H9 (cell line): ENCODE measurements at regions not wholly inside any gene's neighbourhood (a gene's known extent, or its start where the extent isn't known, plus 50 kb on each side); places are given as distances from the start of the nearest gene placed in this dataset.

ENCODE experiments used
- DNase-seq: peaks from one replicate; pipeline ENCODE4 v3.0.0-alpha.2; 2017
- H2AFZ ChIP-seq: one replicate; pipeline ENCODE4 v1.6.1; 2013; ENCODE audit warnings: mild to moderate bottlenecking, low read length, control low read depth, moderate library complexity
- H2AK5ac ChIP-seq: 2 replicates; pipeline ENCODE4 v1.6.1; 2013; ENCODE audit warnings: low read length, control low read depth, mixed read lengths; ENCODE audit not compliant: insufficient read length
- H2BK120ac ChIP-seq: one replicate; pipeline ENCODE4 v1.6.1; 2013; ENCODE audit warnings: low read depth, mild to moderate bottlenecking, low read length, control low read depth, inconsistent platforms; ENCODE audit not compliant: poor library complexity, severe bottlenecking
- H2BK12ac ChIP-seq: 2 replicates; pipeline ENCODE4 v1.6.1; 2013; ENCODE audit warnings: low read length, control low read depth, mixed read lengths, low read depth; ENCODE audit not compliant: insufficient read length
- H2BK15ac ChIP-seq: 2 replicates; pipeline ENCODE4 v1.6.1; 2013; ENCODE audit warnings: low read depth, low read length, control low read depth
- H2BK20ac ChIP-seq: one replicate; pipeline ENCODE4 v1.6.1; 2013; ENCODE audit warnings: low read depth, mild to moderate bottlenecking, low read length, control low read depth, inconsistent platforms; ENCODE audit not compliant: poor library complexity, severe bottlenecking
- H2BK5ac ChIP-seq: 2 replicates; pipeline ENCODE4 v1.6.1; 2013; ENCODE audit warnings: low read length, control low read depth, mixed read lengths; ENCODE audit not compliant: insufficient read length
- H3K14ac ChIP-seq: 2 replicates; pipeline ENCODE4 v1.6.1; 2013; ENCODE audit warnings: low read length, control low read depth; ENCODE audit not compliant: insufficient read depth
- H3K18ac ChIP-seq: 2 replicates; pipeline ENCODE4 v1.6.1; 2013; ENCODE audit warnings: low read depth, mild to moderate bottlenecking, mixed read lengths, low read length, control low read depth; ENCODE audit not compliant: insufficient read length
- H3K23ac ChIP-seq: 2 replicates; pipeline ENCODE4 v1.6.1; 2013; ENCODE audit warnings: low read length, control low read depth, mixed read lengths, low read depth; ENCODE audit not compliant: insufficient read length
- H3K23me2 ChIP-seq: 2 replicates; pipeline ENCODE4 v1.6.1; 2013; ENCODE audit warnings: low read depth, mild to moderate bottlenecking, mixed read lengths, low read length, control low read depth; ENCODE audit not compliant: insufficient read length, poor library complexity, severe bottlenecking
- H3K27ac ChIP-seq: 2 replicates; pipeline ENCODE4 v1.5.1; 2013; ENCODE audit warnings: low read length, control low read depth, mixed read lengths, low read depth; ENCODE audit not compliant: insufficient read length
- H3K27me3 ChIP-seq: 2 replicates; pipeline ENCODE4 v1.6.1; 2013; ENCODE audit warnings: low read length, control low read depth, inconsistent platforms; ENCODE audit not compliant: insufficient read depth
- H3K4ac ChIP-seq: 2 replicates; pipeline ENCODE4 v1.6.1; 2013; ENCODE audit warnings: low read depth, mild to moderate bottlenecking, control low read depth, inconsistent platforms, low read length, moderate library complexity
- H3K4me1 ChIP-seq: 2 replicates; pipeline ENCODE4 v1.6.1; 2013; ENCODE audit warnings: low read length, control low read depth, inconsistent platforms; ENCODE audit not compliant: insufficient read depth
- H3K4me2 ChIP-seq: 2 replicates; pipeline ENCODE4 v1.6.1; 2013; ENCODE audit warnings: low read length, control low read depth, mixed read lengths; ENCODE audit not compliant: insufficient read length, insufficient read depth
- H3K56ac ChIP-seq: 2 replicates; pipeline ENCODE4 v1.6.1; 2013; ENCODE audit warnings: low read depth, mild to moderate bottlenecking, mixed read lengths, low read length, control low read depth; ENCODE audit not compliant: insufficient read length
- H3K79me1 ChIP-seq: 2 replicates; pipeline ENCODE4 v1.6.1; 2013; ENCODE audit warnings: low read depth, mild to moderate bottlenecking, moderate library complexity, low read length, control low read depth, inconsistent platforms; ENCODE audit not compliant: insufficient read depth, poor library complexity, severe bottlenecking
- H3K79me2 ChIP-seq: 2 replicates; pipeline ENCODE4 v1.6.1; 2013; ENCODE audit warnings: low read length, control low read depth, inconsistent platforms; ENCODE audit not compliant: insufficient read depth
- H3K9ac ChIP-seq: 2 replicates; pipeline ENCODE4 v1.6.1; 2013; ENCODE audit warnings: low read length, control low read depth, mixed read lengths; ENCODE audit not compliant: insufficient read length; ENCODE audit errors: extremely low read depth
- H3K9me3 ChIP-seq: one replicate; pipeline ENCODE4 v1.6.1; 2013; ENCODE audit warnings: low read depth, low read length, inconsistent platforms; ENCODE audit not compliant: control insufficient read depth
- H3T11ph ChIP-seq: one replicate; pipeline ENCODE4 v1.6.1; 2013; ENCODE audit warnings: mild to moderate bottlenecking, low read length, control low read depth, inconsistent platforms
- H4K20me1 ChIP-seq: one replicate; pipeline ENCODE4 v1.6.1; 2013; ENCODE audit not compliant: control insufficient read depth, insufficient read length, insufficient read depth
- H4K5ac ChIP-seq: 2 replicates; pipeline ENCODE4 v1.6.1; 2013; ENCODE audit warnings: low read depth, mild to moderate bottlenecking, mixed read lengths, low read length, control low read depth; ENCODE audit not compliant: insufficient read length
- H4K8ac ChIP-seq: replicated peaks from 2 replicates; pipeline ENCODE4 v1.6.1; 2013; ENCODE audit warnings: low read length, control low read depth, mixed read lengths, low read depth; ENCODE audit not compliant: insufficient read length
- H4K91ac ChIP-seq: 2 replicates; pipeline ENCODE4 v1.6.1; 2013; ENCODE audit warnings: low read depth, mild to moderate bottlenecking, moderate library complexity, mixed read lengths, low read length, control low read depth; ENCODE audit not compliant: insufficient read length
- H3K27ac Mint-ChIP-seq, 3 experiments: 2 replicates in 2 of 3; 3 replicates in 1 of 3; pipeline ENCODE4 v1.8.0; 2020 to 2021; ENCODE audit warnings: mixed read lengths in 3 of 3, mild to moderate bottlenecking in 1 of 3, moderate library complexity in 1 of 3
- H3K27me3 Mint-ChIP-seq: 2 replicates; pipeline ENCODE4 v1.8.0; 2021; ENCODE audit warnings: low read depth, mild to moderate bottlenecking, moderate library complexity, mixed read lengths
- H3K36me3 Mint-ChIP-seq, 3 experiments: 2 replicates in 2 of 3; 3 replicates in 1 of 3; pipeline ENCODE4 v1.8.0; 2020 to 2021; ENCODE audit warnings: low read depth in 3 of 3, mixed read lengths in 3 of 3; ENCODE audit not compliant: insufficient read depth in 1 of 3
- H3K4me1 Mint-ChIP-seq, 2 experiments: 2 replicates each; pipeline ENCODE4 v1.8.0; 2020; ENCODE audit warnings: mixed read lengths in 2 of 2
- H3K4me3 Mint-ChIP-seq, 2 experiments: 2 replicates in 1 of 2; 3 replicates in 1 of 2; pipeline ENCODE4 v1.8.0; 2020 to 2021; ENCODE audit warnings: mild to moderate bottlenecking in 2 of 2, mixed read lengths in 2 of 2, moderate library complexity in 1 of 2
- H3K9me3 Mint-ChIP-seq, 2 experiments: 2 replicates in 1 of 2; 3 replicates in 1 of 2; pipeline ENCODE4 v1.8.0; 2020; ENCODE audit warnings: mild to moderate bottlenecking in 2 of 2, mixed read lengths in 2 of 2, moderate library complexity in 1 of 2
- WGBS: extraction: QIAGEN DNeasy Blood & Tissue Kit; methylation state at CpG from one replicate; pipeline ENCODE4 v1.1.7; 2013; ENCODE audit warnings: missing lambda C conversion rate, low lambda C conversion rate, mixed read lengths; ENCODE audit not compliant: insufficient read length; ENCODE audit errors: extremely low coverage; 5-methylcytosine and 5-hydroxymethylcytosine counted together
- TF ChIP-seq, protein P1 (sequence below): fragments of 200-600 bp; sonication (generic); conservative IDR thresholded peaks from 3 replicates; pipeline ENCODE4 v1.8.0; 2021; ENCODE audit warnings: antibody characterized with exemption, mild to moderate bottlenecking

DNA sequence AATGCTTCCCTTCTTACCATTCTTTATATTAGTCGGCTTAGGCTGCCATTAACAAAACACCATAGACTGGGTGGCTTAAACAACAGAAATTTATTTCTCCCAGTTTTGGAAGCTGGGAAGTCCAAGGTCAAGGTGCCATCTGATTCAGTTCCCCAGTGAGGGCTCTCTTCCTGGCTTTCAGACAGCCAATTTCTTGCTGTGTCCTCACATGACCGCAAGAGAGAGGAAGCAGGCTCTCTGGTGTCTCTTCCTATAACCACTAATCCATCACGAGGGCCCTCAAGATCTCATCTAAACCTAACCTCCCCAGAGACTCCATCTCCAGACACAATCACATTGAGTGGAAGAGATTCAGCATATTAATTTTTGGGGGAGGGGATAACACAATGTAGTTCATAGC lies 193.0 kb upstream of the SGK1 start:
- no peaks in the 10 kb centered on the region for H3K9me3 ChIP-seq
- H3K4me1 Mint-ChIP-seq, result peaks cover 12 to 14% of the 10 kb centered on the region in 2 experiments
- H3K27ac Mint-ChIP-seq, result no peak overlapping the region
- 0 out of 2 replicates have a peak, but pooled peaks cover 2% of the 10 kb centered on the region for H3K4me1 ChIP-seq
- H4K91ac ChIP-seq, result no peak overlapping the region
- H3K4me3 Mint-ChIP-seq, result no peak overlapping the region
- H2BK15ac ChIP-seq, result no peak overlapping the region
- no peak overlapping the region for H2AK5ac ChIP-seq
- no peak overlapping the region for H3K9ac ChIP-seq
- no peak overlapping the region for H2BK5ac ChIP-seq
- no peaks in the 10 kb centered on the region for H3K27me3 Mint-ChIP-seq
- H3K27me3 ChIP-seq, result no peaks in the 10 kb centered on the region
- H3T11ph ChIP-seq, result no peak overlapping the region
- H4K20me1 ChIP-seq, result no peaks in the 10 kb centered on the region
- H3K9me3 Mint-ChIP-seq, result no peaks in the 10 kb centered on the region
- no peak overlapping the region for H2BK120ac ChIP-seq
- no peak overlapping the region for H3K23ac ChIP-seq
- no CpG with 5 or more reads among the region's 3 CpGs for WGBS
- H4K8ac ChIP-seq, result no peak overlapping the region
- no peaks in the 10 kb centered on the region for H3K36me3 Mint-ChIP-seq
- H3K79me2 ChIP-seq, result no peaks in the 10 kb centered on the region
- H2BK12ac ChIP-seq, result no peak overlapping the region
- DNase-seq, result no peak
- H3K79me1 ChIP-seq, result no peaks in the 10 kb centered on the region
- no peak overlapping the region for H3K14ac ChIP-seq
- no peak overlapping the region for H2AFZ ChIP-seq
- TF ChIP-seq, protein P1, sequence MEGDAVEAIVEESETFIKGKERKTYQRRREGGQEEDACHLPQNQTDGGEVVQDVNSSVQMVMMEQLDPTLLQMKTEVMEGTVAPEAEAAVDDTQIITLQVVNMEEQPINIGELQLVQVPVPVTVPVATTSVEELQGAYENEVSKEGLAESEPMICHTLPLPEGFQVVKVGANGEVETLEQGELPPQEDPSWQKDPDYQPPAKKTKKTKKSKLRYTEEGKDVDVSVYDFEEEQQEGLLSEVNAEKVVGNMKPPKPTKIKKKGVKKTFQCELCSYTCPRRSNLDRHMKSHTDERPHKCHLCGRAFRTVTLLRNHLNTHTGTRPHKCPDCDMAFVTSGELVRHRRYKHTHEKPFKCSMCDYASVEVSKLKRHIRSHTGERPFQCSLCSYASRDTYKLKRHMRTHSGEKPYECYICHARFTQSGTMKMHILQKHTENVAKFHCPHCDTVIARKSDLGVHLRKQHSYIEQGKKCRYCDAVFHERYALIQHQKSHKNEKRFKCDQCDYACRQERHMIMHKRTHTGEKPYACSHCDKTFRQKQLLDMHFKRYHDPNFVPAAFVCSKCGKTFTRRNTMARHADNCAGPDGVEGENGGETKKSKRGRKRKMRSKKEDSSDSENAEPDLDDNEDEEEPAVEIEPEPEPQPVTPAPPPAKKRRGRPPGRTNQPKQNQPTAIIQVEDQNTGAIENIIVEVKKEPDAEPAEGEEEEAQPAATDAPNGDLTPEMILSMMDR, result no peak
- H4K5ac ChIP-seq, result no peak overlapping the region
- no peaks in the 10 kb centered on the region for H3K23me2 ChIP-seq
- no peak overlapping the region for H3K27ac ChIP-seq
- no peak overlapping the region for H2BK20ac ChIP-seq
- no peak overlapping the region for H3K18ac ChIP-seq
- H3K56ac ChIP-seq, result no peak overlapping the region
- H3K4ac ChIP-seq, result no peak overlapping the region
- H3K4me2 ChIP-seq, result no peak overlapping the region
